ENCODE measurements at regions not wholly inside any gene's neighbourhood (a gene's known extent, or its start where the extent isn't known, plus 50 kb on each side); places are given as distances from the start of the nearest gene placed in this dataset.

GRCh38 chr2:129302106-129302505 is 677.4 kb upstream of the RAB6C start:
- no peak for DNase-seq

- DNase-seq: no peak
These were observed 676.8 kb upstream of the RAB6C start for GRCh38 chr2:129302561-129303183.

GRCh38 chr2:129314120-129314519 is 665.3 kb upstream of the RAB6C start:
- DNase-seq: no peak

GRCh38 chr2:129318581-129319421 is 660.7 kb upstream of the RAB6C start:
- DNase-seq: no peak

DNA sequence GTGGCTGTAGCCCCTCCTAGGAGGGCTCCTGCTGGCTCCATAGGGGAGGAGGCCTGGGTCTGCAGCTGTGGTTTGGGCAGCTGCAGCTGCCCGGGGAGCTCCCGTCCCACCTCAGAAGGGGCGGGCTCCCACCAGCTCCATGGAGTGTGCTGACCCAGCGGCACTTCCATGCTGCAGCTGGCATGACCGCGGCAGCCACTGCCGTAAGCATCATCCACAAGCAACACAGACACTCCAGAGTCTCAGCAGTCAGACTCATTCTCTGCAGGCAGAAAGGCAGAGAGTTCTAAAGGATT is 660.1 kb upstream of the RAB6C start:
- DNase-seq: no peak

DNA sequence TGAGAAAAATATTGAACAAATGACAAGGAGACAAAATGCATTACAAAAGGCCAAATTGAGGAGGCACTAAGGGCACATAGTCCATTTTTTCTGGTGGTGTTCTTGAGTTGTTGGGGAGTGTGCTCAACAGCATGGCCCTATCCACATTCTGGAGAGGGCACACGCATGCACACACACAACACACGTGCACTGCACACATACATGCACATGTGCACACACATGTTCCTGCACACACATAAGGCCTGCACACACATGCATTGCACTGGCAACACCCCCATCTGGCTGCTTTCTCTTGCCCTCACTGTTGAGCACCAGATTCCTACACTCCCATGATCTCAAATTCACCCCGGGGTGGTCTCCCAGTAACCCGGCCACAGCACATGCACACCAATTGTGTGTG is 659.2 kb upstream of the RAB6C start:
- DNase-seq: no peak

- no peak for DNase-seq
These were observed 655.1 kb upstream of the RAB6C start for GRCh38 chr2:129324349-129324748.

GRCh38 chr2:129325151-129325550 is 654.3 kb upstream of the RAB6C start:
- DNase-seq: no peak

GRCh38 chr2:129329574-129329973 is 649.9 kb upstream of the RAB6C start:
- DNase-seq: no peak

DNA sequence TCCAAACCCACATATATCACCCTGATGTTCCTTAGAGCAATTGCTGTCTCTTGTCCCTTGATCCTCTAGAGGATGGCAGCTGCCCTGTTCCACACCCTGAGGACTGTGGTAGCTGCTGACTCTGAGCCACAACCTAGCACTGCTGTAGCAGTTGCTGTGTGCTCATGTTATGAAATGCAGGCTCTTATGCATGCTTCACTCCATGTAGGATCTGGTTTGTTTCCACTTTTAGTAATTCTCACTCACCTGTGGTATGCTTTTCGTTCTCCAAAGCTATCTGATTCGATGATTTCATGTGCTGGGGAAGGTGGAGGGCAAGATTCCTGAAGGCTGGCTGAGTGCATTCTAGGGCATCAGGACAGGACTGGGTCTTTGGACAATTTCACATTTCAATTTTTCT is 649.0 kb upstream of the RAB6C start:
- DNase-seq: no peak

DNA sequence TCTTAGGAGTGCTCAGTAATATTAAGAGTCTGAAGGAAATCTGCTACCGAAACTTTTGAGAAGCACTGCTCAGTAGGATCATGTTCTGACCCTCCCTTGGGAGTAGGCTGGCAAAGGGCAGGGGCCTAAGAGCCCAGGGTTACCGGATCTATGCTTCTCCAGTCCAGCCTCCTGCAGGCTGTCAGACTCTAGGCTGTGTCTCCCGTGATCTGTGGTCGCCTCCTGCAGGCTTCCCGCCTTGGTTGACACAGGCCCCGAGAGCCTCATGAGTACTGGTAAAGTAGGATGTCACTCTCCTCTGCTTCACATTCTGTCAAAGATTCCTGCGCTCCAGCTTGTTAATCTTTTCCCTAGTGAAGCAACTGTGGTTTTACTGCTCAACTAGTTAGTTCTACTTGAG is 647.8 kb upstream of the RAB6C start:
- no peak for DNase-seq

GRCh38 chr2:129334128-129334527 is 645.3 kb upstream of the RAB6C start:
- DNase-seq: no peak

- no peak for DNase-seq
These were observed 644.6 kb upstream of the RAB6C start for GRCh38 chr2:129334696-129335410.

- DNase-seq: no peak
These were observed 643.2 kb upstream of the RAB6C start for GRCh38 chr2:129336276-129336675.

- no peak for DNase-seq
These were observed 642.4 kb upstream of the RAB6C start for GRCh38 chr2:129337076-129337475.

DNA sequence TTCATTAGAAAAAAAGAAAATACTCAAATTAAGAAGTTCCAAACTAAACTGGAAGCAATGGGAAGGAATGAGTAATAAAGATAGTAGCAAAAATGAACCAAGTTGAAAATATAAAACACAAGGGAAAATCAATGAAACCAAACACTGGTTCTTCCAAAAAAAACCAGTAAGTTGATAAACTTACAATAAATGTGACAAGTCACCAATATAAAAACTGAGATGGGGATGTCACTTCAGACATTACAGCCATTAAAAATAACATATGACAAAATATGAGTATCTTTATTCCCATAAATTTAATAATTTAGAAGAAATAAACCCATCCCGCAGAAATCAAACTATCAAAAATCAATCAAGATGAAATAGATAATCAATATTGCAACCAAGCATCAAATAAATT is 633.9 kb upstream of the RAB6C start:
- no peak for DNase-seq

DNA sequence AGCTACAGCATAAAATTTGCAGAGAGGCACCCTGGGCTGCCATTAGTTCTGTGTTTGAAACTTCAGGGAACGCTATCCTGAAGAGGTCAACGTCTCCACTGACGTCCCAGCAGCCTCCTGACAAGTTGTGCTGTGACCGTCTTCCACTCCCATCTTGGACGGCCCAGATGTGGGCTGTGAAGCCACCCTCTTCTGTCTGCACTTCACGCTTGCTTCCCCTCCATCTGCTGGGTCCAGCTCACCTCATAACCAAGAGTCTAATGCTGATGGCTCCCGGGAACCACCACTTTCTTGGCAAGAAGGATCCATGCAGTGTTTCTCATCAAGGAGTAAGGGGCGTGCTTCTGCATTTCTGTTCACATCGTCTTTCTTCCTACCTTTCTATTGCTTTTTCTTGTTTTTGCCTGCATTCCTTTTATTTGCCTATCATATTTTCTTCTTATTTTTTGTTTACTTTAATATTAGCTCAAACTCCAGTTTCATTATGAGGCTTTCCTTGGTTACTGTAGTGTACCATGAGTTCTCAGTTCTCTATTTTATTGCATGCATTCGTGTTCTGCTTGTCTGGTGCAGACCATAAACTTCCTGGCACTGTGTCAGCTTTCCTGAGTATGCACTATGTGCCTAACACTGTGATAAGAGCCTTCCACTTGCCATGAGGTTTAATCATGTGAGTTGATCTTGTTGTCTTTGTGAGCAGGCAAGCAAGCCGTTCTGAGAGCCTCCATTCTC is 631.8 kb upstream of the RAB6C start:
- DNase-seq: no peak

GRCh38 chr2:129354631-129355030 is 624.8 kb upstream of the RAB6C start:
- DNase-seq: no peak

- DNase-seq: no peak
These were observed 617.8 kb upstream of the RAB6C start for GRCh38 chr2:129361688-129362087.

DNA sequence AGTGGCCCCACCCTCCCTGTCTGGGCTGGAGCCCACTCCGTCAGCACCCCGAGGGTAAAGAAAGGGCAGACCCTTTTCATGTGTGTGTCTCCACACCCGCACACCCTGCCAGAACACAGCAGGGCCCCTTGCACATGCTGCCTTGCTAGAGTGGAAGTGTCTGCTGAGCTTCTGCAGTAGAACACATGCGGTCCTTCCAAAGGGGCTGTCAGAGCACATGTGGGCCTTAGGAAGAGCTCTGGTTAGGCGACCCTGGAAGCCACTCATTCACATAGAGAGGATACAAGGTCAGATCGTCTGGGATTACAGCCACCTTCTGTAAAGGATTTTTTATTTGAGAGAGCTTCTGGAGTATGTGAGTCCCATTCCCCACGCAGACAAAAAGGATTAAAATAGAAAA is 613.2 kb upstream of the RAB6C start:
- no peak for DNase-seq

- DNase-seq: no peak
These were observed 612.4 kb upstream of the RAB6C start for GRCh38 chr2:129367107-129367506.

GRCh38 chr2:129369437-129369836 is 610.0 kb upstream of the RAB6C start:
- no peak for DNase-seq

GRCh38 chr2:129374452-129374851 is 605.0 kb upstream of the RAB6C start:
- no peak for DNase-seq

All from activated CD4-positive, alpha-beta T cell treated with anti-CD3 and anti-CD28 coated beads, Interleukin-2, amount 50 U/mL, for 1 hour (primary cell).